Retina (tissue), 1 donor: ENCODE measurements at regions not wholly inside any gene's neighbourhood (a gene's known extent, or its start where the extent isn't known, plus 50 kb on each side); places are given as distances from the start of the nearest gene placed in this dataset.
A peak's percentile ranks its signal among the peaks of the same experiment; 100 is the strongest.
"Not testable (repeated sequence)": the region's sequence is repeated elsewhere in the genome, so short reads cannot be mapped to it uniquely, and the experiment has no call there.

Experiments
- DNase-seq: peaks from one replicate; pipeline ENCODE4 v3.0.0-alpha.2; 2016

- no peak for DNase-seq
Measured at GRCh38 chr12:67716817-67717216, 68.3 kb downstream of the DYRK2 start.

- DNase-seq, result not testable (repeated sequence)
Measured at GRCh38 chr12:67719303-67719702, 70.8 kb downstream of the DYRK2 start.

GRCh38 chr12:67720351-67720856, 71.9 kb downstream of the DYRK2 start:
- no peak for DNase-seq

- DNase-seq, result no peak
Measured at GRCh38 chr12:67721248-67721647, 72.7 kb downstream of the DYRK2 start.

GRCh38 chr12:67722296-67722695, 73.8 kb downstream of the DYRK2 start:
- no peak for DNase-seq

- DNase-seq, result no peak
Measured at GRCh38 chr12:67726868-67727267, 78.3 kb downstream of the DYRK2 start.

GRCh38 chr12:67727702-67728666, 79.4 kb downstream of the DYRK2 start:
- DNase-seq, result no peak

- no peak for DNase-seq
Measured at GRCh38 chr12:67732857-67733256, 84.3 kb downstream of the DYRK2 start.

GRCh38 chr12:67735868-67736267, 87.3 kb downstream of the DYRK2 start:
- DNase-seq, result no peak

- DNase-seq, result no peak
Measured at GRCh38 chr12:67740711-67741110, 92.2 kb downstream of the DYRK2 start.

GRCh38 chr12:67741270-67741669, 92.7 kb downstream of the DYRK2 start:
- no peak for DNase-seq

- no peak for DNase-seq
Measured at GRCh38 chr12:67742461-67742860, 93.9 kb downstream of the DYRK2 start.

- DNase-seq, result no peak
Measured at GRCh38 chr12:67747869-67748742, 99.6 kb downstream of the DYRK2 start.

- DNase-seq, result no peak
Measured at GRCh38 chr12:67748743-67749040, 100.1 kb downstream of the DYRK2 start.

- DNase-seq, result no peak
Measured at GRCh38 chr12:67750513-67751183, 102.1 kb downstream of the DYRK2 start.

- DNase-seq, result no peak
Measured at GRCh38 chr12:67751381-67751928, 102.9 kb downstream of the DYRK2 start.

GRCh38 chr12:67752226-67752732, 103.7 kb downstream of the DYRK2 start:
- no peak for DNase-seq

- DNase-seq, result no peak
Measured at GRCh38 chr12:67754933-67755697, 106.6 kb downstream of the DYRK2 start.

GRCh38 chr12:67757651-67758050, 109.1 kb downstream of the DYRK2 start:
- DNase-seq, result no peak

- no peak for DNase-seq
Measured at GRCh38 chr12:67758119-67758518, 109.6 kb downstream of the DYRK2 start.

- peak; percentile 76 for DNase-seq
Measured at GRCh38 chr12:67758521-67758920, 110.0 kb downstream of the DYRK2 start.

- no peak for DNase-seq
Measured at GRCh38 chr12:67759829-67760228, 111.3 kb downstream of the DYRK2 start.
